Stimulated activated CD4-positive, alpha-beta T cell treated with anti-CD3 and anti-CD28 coated beads, Interleukin-2, amount 100 ng/mL, for 24 hours (primary cell): ENCODE measurements at regions not wholly inside any gene's neighbourhood (a gene's known extent, or its start where the extent isn't known, plus 50 kb on each side); places are given as distances from the start of the nearest gene placed in this dataset.

Source experiments
- DNase-seq, 2 donors: peaks; one replicate each; pipeline ENCODE4 v3.0.0-alpha.2; 2020

- DNase-seq, result no peak
These were observed 194.6 kb upstream of the PCSK5 start for GRCh38 chr9:75695921-75696320.

GRCh38 chr9:75699017-75699416 is 191.5 kb upstream of the PCSK5 start:
- no peak for DNase-seq

GRCh38 chr9:75699625-75700251 is 190.7 kb upstream of the PCSK5 start:
- no peak for DNase-seq

GRCh38 chr9:75700252-75700640 is 190.2 kb upstream of the PCSK5 start:
- no peak for DNase-seq

- DNase-seq, result no peak
These were observed 183.3 kb upstream of the PCSK5 start for GRCh38 chr9:75707191-75707590.

GRCh38 chr9:75709698-75710097 is 180.8 kb upstream of the PCSK5 start:
- no peak for DNase-seq

GRCh38 chr9:75712700-75713099 is 177.8 kb upstream of the PCSK5 start:
- DNase-seq, result no peak

- DNase-seq, result no peak
These were observed 177.1 kb upstream of the PCSK5 start for GRCh38 chr9:75713335-75713734.

- no peak for DNase-seq
These were observed 175.1 kb upstream of the PCSK5 start for GRCh38 chr9:75715360-75715759.

- DNase-seq, result no peak
These were observed 171.8 kb upstream of the PCSK5 start for GRCh38 chr9:75718677-75719076.

- DNase-seq, result no peak
These were observed 162.1 kb upstream of the PCSK5 start for GRCh38 chr9:75728391-75728790.

GRCh38 chr9:75734802-75735201 is 155.7 kb upstream of the PCSK5 start:
- DNase-seq, result no peak

GRCh38 chr9:75739884-75740611 is 150.4 kb upstream of the PCSK5 start:
- no peak for DNase-seq

- no peak for DNase-seq
These were observed 146.6 kb upstream of the PCSK5 start for GRCh38 chr9:75743855-75744254.

- no peak for DNase-seq
These were observed 136.4 kb upstream of the PCSK5 start for GRCh38 chr9:75754080-75754479.

GRCh38 chr9:75775166-75775565 is 115.3 kb upstream of the PCSK5 start:
- DNase-seq, result no peak

- no peak for DNase-seq
These were observed 114.3 kb upstream of the PCSK5 start for GRCh38 chr9:75775966-75776691.

GRCh38 chr9:75780185-75780584 is 110.3 kb upstream of the PCSK5 start:
- no peak for DNase-seq

- no peak for DNase-seq
These were observed 102.4 kb upstream of the PCSK5 start for GRCh38 chr9:75788006-75788634.

GRCh38 chr9:75797085-75797580 is 93.3 kb upstream of the PCSK5 start:
- DNase-seq, result no peak

- DNase-seq, result no peak
These were observed 92.0 kb upstream of the PCSK5 start for GRCh38 chr9:75798505-75798904.

- DNase-seq, result no peak
These were observed 87.3 kb upstream of the PCSK5 start for GRCh38 chr9:75803130-75803529.

GRCh38 chr9:75810063-75810462 is 80.4 kb upstream of the PCSK5 start:
- DNase-seq, result no peak

- no peak for DNase-seq
These were observed 78.8 kb upstream of the PCSK5 start for GRCh38 chr9:75811692-75812091.
